Thoracic aorta (tissue), 2 donors: ENCODE measurements at regions not wholly inside any gene's neighbourhood (a gene's known extent, or its start where the extent isn't known, plus 50 kb on each side); places are given as distances from the start of the nearest gene placed in this dataset.

Experiments
- ATAC-seq: fragments of 150-250 bp; one replicate; pipeline ENCODE4 v1.8.0; 2017; ENCODE audit warnings: low read depth; ENCODE audit not compliant: insufficient number of reproducible peaks, low FRiP score
- DNase-seq: peaks from one replicate; pipeline ENCODE4 v3.0.0-alpha.2; 2020; ENCODE audit warnings: low spot score
- H3K27ac ChIP-seq, 2 donors: fragments of 200-600 bp; sonication (generic); 1 replicate in 1 of 2; 2 replicates in 1 of 2; pipeline ENCODE4 v1.5.1; 2016; ENCODE audit warnings: mild to moderate bottlenecking in 2 of 2, moderate library complexity in 2 of 2
- H3K27me3 ChIP-seq: fragments of 200-600 bp; sonication (generic); replicated peaks from 2 replicates; pipeline ENCODE4 v1.6.0; 2016; ENCODE audit warnings: mild to moderate bottlenecking; ENCODE audit not compliant: insufficient read depth
- H3K36me3 ChIP-seq: fragments of 200-600 bp; sonication (generic); one replicate; pipeline ENCODE4 v1.5.1; 2016
- H3K4me1 ChIP-seq, 2 donors: fragments of 200-600 bp; sonication (generic); 1 replicate in 1 of 2; 2 replicates in 1 of 2; pipeline versions ENCODE4 v1.5.1 to v1.6.0; 2016; ENCODE audit warnings: low read depth in 2 of 2, mild to moderate bottlenecking in 1 of 2; ENCODE audit not compliant: control insufficient read depth in 1 of 2
- H3K4me3 ChIP-seq: fragments of 200-600 bp; sonication (generic); 2 replicates; pipeline ENCODE4 v1.5.1; 2016; ENCODE audit warnings: mild to moderate bottlenecking
- H3K9me3 ChIP-seq: fragments of 200-600 bp; sonication (generic); 2 replicates; pipeline ENCODE4 v1.5.1; 2016
- TF ChIP-seq, protein P1 (sequence below): fragments of 200-600 bp; sonication (generic); IDR thresholded peaks from one replicate; pipeline ENCODE4 v1.5.1; 2019; ENCODE audit warnings: antibody characterized with exemption

DNA sequence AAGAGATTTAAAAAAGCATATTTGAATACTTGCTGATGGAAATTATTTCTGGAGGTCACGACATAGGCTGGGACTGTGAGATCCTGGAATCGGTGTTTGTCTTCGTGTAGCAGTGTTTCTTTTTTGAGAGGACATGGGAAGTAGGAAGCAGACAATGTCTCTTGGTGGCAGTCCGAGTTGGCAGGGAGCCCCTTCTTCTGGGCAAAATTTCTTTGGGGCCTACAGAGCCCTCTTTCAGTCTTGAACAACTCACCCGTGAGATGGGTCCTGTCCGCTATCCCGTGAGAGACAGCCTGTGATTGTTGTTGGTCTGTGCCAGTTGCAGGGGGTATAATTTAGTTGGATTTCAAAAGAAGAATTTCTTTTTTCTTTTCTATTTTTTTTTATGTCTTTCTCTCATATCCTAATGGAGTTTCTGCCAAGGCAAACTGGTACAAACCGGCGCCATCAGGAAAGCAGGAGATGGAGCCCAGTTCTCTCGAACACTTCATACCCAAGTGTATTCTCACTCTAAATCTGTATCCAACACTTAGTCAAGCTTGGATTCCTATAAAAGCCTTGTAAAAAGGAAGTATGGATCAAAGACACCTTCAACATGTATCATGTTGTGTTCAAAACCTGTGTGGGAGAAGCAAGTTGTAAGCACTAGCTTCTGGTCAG is 785.1 kb downstream of the MAFB start:
- H3K9me3 ChIP-seq, result no peaks in the 10 kb centered on the region

GRCh38 chr20:39899881-39900280 is 789.2 kb downstream of the MAFB start:
- TF ChIP-seq, protein P1, sequence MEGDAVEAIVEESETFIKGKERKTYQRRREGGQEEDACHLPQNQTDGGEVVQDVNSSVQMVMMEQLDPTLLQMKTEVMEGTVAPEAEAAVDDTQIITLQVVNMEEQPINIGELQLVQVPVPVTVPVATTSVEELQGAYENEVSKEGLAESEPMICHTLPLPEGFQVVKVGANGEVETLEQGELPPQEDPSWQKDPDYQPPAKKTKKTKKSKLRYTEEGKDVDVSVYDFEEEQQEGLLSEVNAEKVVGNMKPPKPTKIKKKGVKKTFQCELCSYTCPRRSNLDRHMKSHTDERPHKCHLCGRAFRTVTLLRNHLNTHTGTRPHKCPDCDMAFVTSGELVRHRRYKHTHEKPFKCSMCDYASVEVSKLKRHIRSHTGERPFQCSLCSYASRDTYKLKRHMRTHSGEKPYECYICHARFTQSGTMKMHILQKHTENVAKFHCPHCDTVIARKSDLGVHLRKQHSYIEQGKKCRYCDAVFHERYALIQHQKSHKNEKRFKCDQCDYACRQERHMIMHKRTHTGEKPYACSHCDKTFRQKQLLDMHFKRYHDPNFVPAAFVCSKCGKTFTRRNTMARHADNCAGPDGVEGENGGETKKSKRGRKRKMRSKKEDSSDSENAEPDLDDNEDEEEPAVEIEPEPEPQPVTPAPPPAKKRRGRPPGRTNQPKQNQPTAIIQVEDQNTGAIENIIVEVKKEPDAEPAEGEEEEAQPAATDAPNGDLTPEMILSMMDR, result no peak
- no peak for DNase-seq

More for the DNA sequence above, 785.1 kb downstream of the MAFB start:
- Histone ChIP-seq H3K36me3 (no peaks in the 10 kb centered on the region), H3K4me3 (no peak overlapping the region), H3K4me1 (peaks cover 0 to 18% of the 10 kb centered on the region in 2 donors), H3K27ac (peak overlapping the region in 1 of 2 donors; percentile 10), H3K27me3 (no peaks in the 10 kb centered on the region)
- TF ChIP-seq, protein P1, result no peak
- DNase-seq, result no peak
- ATAC-seq, result no peak

DNA sequence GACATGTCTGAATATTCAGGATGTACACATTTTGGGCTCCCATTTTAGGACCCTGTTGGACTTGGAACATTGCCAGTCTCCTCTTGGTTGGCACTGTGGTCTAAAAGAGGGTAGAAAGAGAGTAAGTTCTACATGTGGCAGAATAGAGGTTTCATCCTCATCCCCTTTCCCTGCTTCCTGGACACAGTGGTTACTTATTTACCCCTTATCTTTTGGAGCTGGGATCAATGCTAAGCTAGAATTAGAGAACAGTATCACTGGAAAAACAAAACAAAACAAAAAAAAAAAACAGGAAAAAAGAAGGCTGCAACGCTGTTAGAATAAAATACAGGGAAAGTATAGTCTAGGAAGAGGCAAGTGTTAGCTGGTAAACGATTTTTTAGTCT is 790.6 kb downstream of the MAFB start:
- Histone ChIP-seq H3K9me3 (no peaks in the 10 kb centered on the region), H3K36me3 (no peaks in the 10 kb centered on the region), H3K4me3 (no peak overlapping the region), H3K27me3 (no peaks in the 10 kb centered on the region), H3K27ac (no peak overlapping the region), H3K4me1 (peaks cover 0 to 3% of the 10 kb centered on the region in 2 donors)
- ATAC-seq (no peak), DNase-seq (no peak)
- TF ChIP-seq, protein P1, result no peak

More at GRCh38 chr20:39899881-39900280, 789.2 kb downstream of the MAFB start:
- no peak overlapping the region for H3K27ac ChIP-seq
- peaks cover 0 to 17% of the 10 kb centered on the region in 2 donors for H3K4me1 ChIP-seq
- H3K27me3 ChIP-seq, result no peaks in the 10 kb centered on the region
- H3K36me3 ChIP-seq, result no peaks in the 10 kb centered on the region
- no peak overlapping the region for H3K4me3 ChIP-seq
- no peaks in the 10 kb centered on the region for H3K9me3 ChIP-seq
- no peak for ATAC-seq

DNA sequence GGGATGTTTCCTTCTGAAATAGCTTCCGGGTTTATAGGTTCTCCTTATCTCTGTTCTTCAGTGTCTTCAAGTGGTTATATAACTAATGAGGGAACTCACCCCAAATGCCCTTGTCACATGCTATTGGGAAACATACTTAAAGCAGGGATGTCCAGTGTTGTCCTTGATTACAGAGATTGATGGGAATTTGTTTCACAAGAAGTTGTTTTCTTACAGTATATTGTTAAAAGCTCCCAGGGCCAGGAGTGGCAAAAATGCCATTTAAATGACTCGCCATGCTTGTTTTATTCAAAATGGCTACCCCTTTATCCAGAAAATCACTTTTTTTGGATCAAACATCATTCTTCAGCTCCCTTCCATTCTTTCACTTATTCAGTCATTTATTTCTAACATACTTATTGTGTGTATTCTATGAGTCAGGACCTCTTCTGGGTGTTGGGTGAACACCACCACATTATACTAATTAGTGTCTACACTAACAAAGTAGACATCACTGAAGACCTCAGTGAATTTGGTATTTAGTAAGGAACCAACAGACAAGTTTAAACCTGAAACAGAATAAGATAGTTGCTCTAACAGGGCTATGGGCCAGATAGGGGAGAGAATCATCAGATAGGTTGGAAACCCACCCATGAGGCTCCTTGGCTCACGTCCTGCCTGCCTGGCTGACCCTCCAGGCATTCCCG is 791.1 kb downstream of the MAFB start:
- DNase-seq (no peak), ATAC-seq (no peak)
- H3K9me3 ChIP-seq, result no peaks in the 10 kb centered on the region
- TF ChIP-seq, protein P1, result no peak
- H3K36me3 ChIP-seq, result no peaks in the 10 kb centered on the region
- no peak overlapping the region for H3K4me3 ChIP-seq
- H3K27ac ChIP-seq, result no peak overlapping the region
- H3K4me1 ChIP-seq, result no peaks in the 10 kb centered on the region
- no peaks in the 10 kb centered on the region for H3K27me3 ChIP-seq

DNA sequence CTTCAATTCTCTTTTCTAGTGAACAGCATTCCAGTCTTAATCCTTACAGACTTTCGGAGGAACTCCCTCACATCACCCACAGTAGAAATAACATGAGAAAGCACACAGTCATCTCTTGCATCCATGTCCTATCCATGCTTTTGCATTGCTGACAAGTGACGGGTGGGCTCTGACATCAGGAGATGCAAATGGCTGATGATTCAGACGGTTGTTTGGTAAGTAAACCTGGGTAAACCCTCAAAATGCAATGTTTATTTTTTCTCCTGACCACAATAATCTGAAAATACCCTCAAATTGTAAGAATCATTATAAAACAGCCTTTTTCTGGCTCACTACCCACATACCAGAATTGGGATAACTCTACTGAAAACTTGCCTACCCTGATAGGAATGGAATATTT is 792.0 kb downstream of the MAFB start:
- no peaks in the 10 kb centered on the region for H3K4me1 ChIP-seq
- ATAC-seq, result no peak
- TF ChIP-seq, protein P1, result no peak
- H3K4me3 ChIP-seq, result no peak overlapping the region
- no peaks in the 10 kb centered on the region for H3K36me3 ChIP-seq
- no peak for DNase-seq
- no peaks in the 10 kb centered on the region for H3K9me3 ChIP-seq
- H3K27me3 ChIP-seq, result no peaks in the 10 kb centered on the region
- no peak overlapping the region for H3K27ac ChIP-seq
